ENCODE measurements at regions not wholly inside any gene's neighbourhood (a gene's known extent, or its start where the extent isn't known, plus 50 kb on each side); places are given as distances from the start of the nearest gene placed in this dataset.
A peak's percentile ranks its signal among the peaks of the same experiment; 100 is the strongest.

DNA sequence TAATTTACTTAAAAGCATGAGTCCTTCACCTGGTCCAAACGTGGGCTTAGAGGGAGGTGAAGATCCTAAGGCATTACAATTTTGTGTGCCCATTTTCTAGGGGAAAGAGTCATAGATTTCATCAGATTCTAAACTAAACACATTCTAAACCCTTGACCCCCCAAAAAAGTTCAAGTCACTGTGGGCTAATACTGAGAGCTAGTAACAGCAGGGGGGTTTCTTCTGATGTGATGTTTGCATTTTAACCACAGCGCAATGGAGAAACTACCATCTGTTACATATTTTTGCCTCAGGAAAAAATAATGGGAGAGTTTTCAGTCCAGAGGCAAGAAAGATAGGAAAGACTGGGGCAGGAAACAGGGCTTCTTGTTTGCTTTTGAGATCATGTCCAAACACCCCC lies 110.8 kb upstream of the SLC1A3 start:
- Histone ChIP-seq H3K9ac (no peak overlapping the region), H3K27ac (no peak overlapping the region), H3K79me2 (ENCODE audit: insufficient read depth) (no peaks in the 10 kb centered on the region), H3K27me3 (replicated peaks; ENCODE audit: insufficient read depth) (peaks cover 26% of the 10 kb centered on the region), H3K4me3 (no peak overlapping the region), H3K4me2 (ENCODE audit: unreplicated experiment) (no peak overlapping the region), H3K4me1 (ENCODE audit: insufficient read depth) (peaks cover 20% of the 10 kb centered on the region), H4K20me1 (ENCODE audit: insufficient read depth) (no peaks in the 10 kb centered on the region), H2AFZ (no peak overlapping the region), H3K36me3 (ENCODE audit: low read depth) (no peaks in the 10 kb centered on the region), H3F3A (ENCODE audit: insufficient read depth) (0 out of 2 replicates have a peak, but pooled peaks cover 15% of the 10 kb centered on the region), H3K9me3 (ENCODE audit: low read depth) (no peaks in the 10 kb centered on the region), H3K9me2 (ENCODE audit: insufficient read depth) (no peaks in the 10 kb centered on the region)
- no peak for DNase-seq
- WGBS, 2 experiments (ENCODE audit: low coverage in 1 of 2, low lambda C conversion rate in 2 of 2, missing lambda C conversion rate in 2 of 2), result 32 to 42% methylated on average over 2 of the region's 2 CpGs
- no peak for TF ChIP-seq EZH2phosphoT487 (IDR thresholded peaks at IDR 0.05; ENCODE audit: insufficient read depth, low read depth)
- TF ChIP-seq EZH2 (IDR thresholded peaks at IDR 0.05; ENCODE audit: insufficient read depth, poor library complexity, severe bottlenecking), result no peak
- in situ Hi-C loops (cut with MboI), result no loop called here

DNA sequence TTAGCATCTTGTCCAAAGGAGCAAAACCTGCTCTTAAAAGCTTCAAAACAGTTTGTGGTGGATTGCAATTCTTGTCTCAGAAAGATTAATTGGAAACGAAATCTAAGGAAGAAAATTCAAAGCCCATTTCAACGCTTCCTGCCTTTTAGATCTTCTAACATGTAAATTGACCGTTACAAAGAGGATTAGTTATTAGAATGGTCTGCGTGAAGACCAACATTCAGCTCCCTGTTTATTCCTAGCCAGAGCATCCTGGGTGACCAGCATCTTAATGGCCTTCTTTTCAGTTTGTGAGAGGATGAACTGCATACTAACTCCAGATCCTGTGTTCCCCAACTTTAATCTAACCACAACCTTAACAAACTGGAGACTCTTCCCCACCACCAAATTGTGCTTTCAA lies 109.9 kb upstream of the SLC1A3 start:
- peaks cover 20% of the 10 kb centered on the region for H3K4me1 ChIP-seq (ENCODE audit: insufficient read depth)
- no peak overlapping the region for H3K4me2 ChIP-seq (ENCODE audit: unreplicated experiment)
- in situ Hi-C loops (cut with MboI), result no loop called here
- no peaks in the 10 kb centered on the region for H4K20me1 ChIP-seq (ENCODE audit: insufficient read depth)
- 0 out of 2 replicates have a peak, but pooled peaks cover 15% of the 10 kb centered on the region for H3F3A ChIP-seq (ENCODE audit: insufficient read depth)
- no peak overlapping the region for H3K4me3 ChIP-seq
- H3K27me3 ChIP-seq (replicated peaks; ENCODE audit: insufficient read depth), result peaks cover 26% of the 10 kb centered on the region
- no peak for DNase-seq
- H3K36me3 ChIP-seq (ENCODE audit: low read depth), result no peaks in the 10 kb centered on the region
- H3K79me2 ChIP-seq (ENCODE audit: insufficient read depth), result no peaks in the 10 kb centered on the region
- no peak overlapping the region for H3K27ac ChIP-seq
- H3K9me3 ChIP-seq (ENCODE audit: low read depth), result no peaks in the 10 kb centered on the region
- 53 to 59% methylated on average over 4 of the region's 4 CpGs for WGBS, 2 experiments (ENCODE audit: low coverage in 1 of 2, low lambda C conversion rate in 2 of 2, missing lambda C conversion rate in 2 of 2)
- no peak overlapping the region for H3K9ac ChIP-seq
- no peak overlapping the region for H2AFZ ChIP-seq
- TF ChIP-seq EZH2 (IDR thresholded peaks at IDR 0.05; ENCODE audit: insufficient read depth, poor library complexity, severe bottlenecking), result no peak
- TF ChIP-seq EZH2phosphoT487 (IDR thresholded peaks at IDR 0.05; ENCODE audit: insufficient read depth, low read depth), result no peak
- no peaks in the 10 kb centered on the region for H3K9me2 ChIP-seq (ENCODE audit: insufficient read depth)

DNA sequence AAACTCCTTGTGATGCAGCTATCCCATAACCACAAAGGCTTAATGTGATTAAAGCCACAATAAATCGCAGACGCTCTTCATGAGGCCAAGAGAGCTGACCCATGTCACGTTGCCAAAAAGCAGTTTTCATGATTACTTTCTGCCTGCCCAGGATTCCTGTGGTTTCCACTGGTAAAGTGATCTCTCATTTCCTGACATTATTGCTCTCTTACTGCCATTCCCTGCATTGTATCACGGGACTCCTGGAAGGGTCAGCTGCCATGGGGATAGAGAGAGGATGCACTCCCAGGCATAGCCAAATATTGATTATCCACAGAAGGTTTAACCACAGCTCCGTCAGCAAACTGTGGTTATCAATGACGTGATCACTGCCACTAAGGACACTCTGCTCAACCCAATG lies 103.8 kb upstream of the SLC1A3 start:
- in situ Hi-C loops (cut with MboI), result loop anchor here (10.0 kb wide), 2 partner anchors 78 to 192 kb away; no protein-coding TSS in a partner anchor
- Histone ChIP-seq H3K4me3 (no peak overlapping the region), H3F3A (ENCODE audit: insufficient read depth) (peaks cover 10% of the 10 kb centered on the region), H3K79me2 (ENCODE audit: insufficient read depth) (no peaks in the 10 kb centered on the region), H3K4me2 (ENCODE audit: unreplicated experiment) (peak overlapping the region; percentile 60), H4K20me1 (ENCODE audit: insufficient read depth) (no peaks in the 10 kb centered on the region), H3K9ac (no peak overlapping the region), H3K27me3 (replicated peaks; ENCODE audit: insufficient read depth) (peaks cover 9% of the 10 kb centered on the region), H3K36me3 (ENCODE audit: low read depth) (no peaks in the 10 kb centered on the region), H3K27ac (0 out of 2 replicates have a peak overlapping the region, but pooled peaks have one; percentile 2), H3K9me2 (ENCODE audit: insufficient read depth) (no peaks in the 10 kb centered on the region), H2AFZ (no peak overlapping the region), H3K4me1 (ENCODE audit: insufficient read depth) (peaks cover 27% of the 10 kb centered on the region), H3K9me3 (ENCODE audit: low read depth) (no peaks in the 10 kb centered on the region)
- peak; percentile 88 for DNase-seq
- TF ChIP-seq EZH2 (IDR thresholded peaks at IDR 0.05; ENCODE audit: insufficient read depth, poor library complexity, severe bottlenecking) (no peak), EZH2phosphoT487 (IDR thresholded peaks at IDR 0.05; ENCODE audit: insufficient read depth, low read depth) (peak; percentile 76; the same call in 1 of the 2 replicates)
- 7 to 15% methylated on average over 6 of the region's 6 CpGs for WGBS, 2 experiments (ENCODE audit: low coverage in 1 of 2, low lambda C conversion rate in 2 of 2, missing lambda C conversion rate in 2 of 2)

DNA sequence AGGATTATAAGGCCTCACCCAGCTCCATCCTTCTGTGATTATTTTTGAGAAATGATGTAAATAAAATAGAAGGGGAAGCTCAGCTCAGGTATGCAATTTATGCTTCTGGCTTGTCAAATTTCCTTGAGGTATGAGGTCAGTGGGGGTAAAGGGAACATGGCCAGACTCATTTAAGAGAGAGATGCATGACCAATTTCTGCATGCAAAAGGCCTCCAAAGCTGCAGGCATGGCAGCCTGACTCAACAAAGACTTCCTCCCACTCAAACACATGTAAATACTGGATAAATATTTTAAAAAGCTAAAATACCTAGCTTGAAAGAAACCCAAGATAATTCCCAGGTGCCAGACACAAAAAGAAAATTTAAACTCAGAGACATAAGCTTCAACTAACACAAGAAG lies 101.4 kb upstream of the SLC1A3 start:
- no peak overlapping the region for H3K9ac ChIP-seq
- no peaks in the 10 kb centered on the region for H3K36me3 ChIP-seq (ENCODE audit: low read depth)
- no peak overlapping the region for H3K4me2 ChIP-seq (ENCODE audit: unreplicated experiment)
- no peak overlapping the region for H3K4me3 ChIP-seq
- peaks cover 27% of the 10 kb centered on the region for H3K4me1 ChIP-seq (ENCODE audit: insufficient read depth)
- no peaks in the 10 kb centered on the region for H3K79me2 ChIP-seq (ENCODE audit: insufficient read depth)
- no peak overlapping the region for H2AFZ ChIP-seq
- H3K9me2 ChIP-seq (ENCODE audit: insufficient read depth), result no peaks in the 10 kb centered on the region
- TF ChIP-seq EZH2 (IDR thresholded peaks at IDR 0.05; ENCODE audit: insufficient read depth, poor library complexity, severe bottlenecking), result no peak
- TF ChIP-seq EZH2phosphoT487 (IDR thresholded peaks at IDR 0.05; ENCODE audit: insufficient read depth, low read depth), result no peak
- peak; percentile 55 for DNase-seq
- H3F3A ChIP-seq (ENCODE audit: insufficient read depth), result peaks cover 10% of the 10 kb centered on the region
- in situ Hi-C loops (cut with MboI), result loop anchor here (10.0 kb wide), 2 partner anchors 80 to 190 kb away; no protein-coding TSS in a partner anchor
- no peaks in the 10 kb centered on the region for H4K20me1 ChIP-seq (ENCODE audit: insufficient read depth)
- H3K9me3 ChIP-seq (ENCODE audit: low read depth), result no peaks in the 10 kb centered on the region
- no peak overlapping the region for H3K27ac ChIP-seq
- H3K27me3 ChIP-seq (replicated peaks; ENCODE audit: insufficient read depth), result no peaks in the 10 kb centered on the region; the same call in 1 of the 2 replicates
